ENCODE measurements at regions not wholly inside any gene's neighbourhood (a gene's known extent, or its start where the extent isn't known, plus 50 kb on each side); places are given as distances from the start of the nearest gene placed in this dataset.
A peak's percentile ranks its signal among the peaks of the same experiment; 100 is the strongest.
"Not testable (repeated sequence)": the region's sequence is repeated elsewhere in the genome, so short reads cannot be mapped to it uniquely, and the experiment has no call there.

DNA sequence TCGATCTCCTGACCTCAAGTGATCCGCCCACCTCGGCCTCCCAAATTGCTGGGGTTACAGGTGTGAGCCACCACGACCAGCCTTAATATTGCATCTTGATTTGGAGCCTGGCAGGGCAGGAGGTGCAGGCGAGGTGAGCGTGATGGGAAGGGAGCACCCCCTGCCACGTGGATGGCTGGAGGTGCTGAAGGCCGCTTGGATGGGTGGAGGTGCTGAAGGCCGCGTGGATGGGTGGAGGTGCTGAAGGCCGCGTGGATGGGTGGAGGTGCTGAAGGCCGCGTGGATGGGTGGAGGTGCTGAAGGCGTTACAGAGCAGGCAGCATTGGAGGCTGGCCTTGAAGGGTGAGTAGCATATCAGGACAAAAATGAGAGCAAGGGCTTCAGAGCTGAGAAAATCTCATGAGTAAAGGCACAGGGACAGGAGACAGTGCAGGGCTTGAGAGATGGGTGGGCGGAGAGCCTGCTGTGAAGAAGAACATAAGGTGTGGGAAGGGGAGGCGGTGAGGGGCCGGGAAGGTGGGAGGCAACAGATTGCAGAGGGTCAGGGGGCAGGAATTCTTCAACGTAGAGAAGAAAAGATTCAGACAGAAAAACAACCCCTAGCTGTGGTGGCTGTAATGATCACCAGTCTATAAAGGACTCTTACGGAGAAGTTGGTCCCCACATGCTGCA, 101.7 kb upstream of the SEC14L1 start:
- no peak for DNase-seq

DNA sequence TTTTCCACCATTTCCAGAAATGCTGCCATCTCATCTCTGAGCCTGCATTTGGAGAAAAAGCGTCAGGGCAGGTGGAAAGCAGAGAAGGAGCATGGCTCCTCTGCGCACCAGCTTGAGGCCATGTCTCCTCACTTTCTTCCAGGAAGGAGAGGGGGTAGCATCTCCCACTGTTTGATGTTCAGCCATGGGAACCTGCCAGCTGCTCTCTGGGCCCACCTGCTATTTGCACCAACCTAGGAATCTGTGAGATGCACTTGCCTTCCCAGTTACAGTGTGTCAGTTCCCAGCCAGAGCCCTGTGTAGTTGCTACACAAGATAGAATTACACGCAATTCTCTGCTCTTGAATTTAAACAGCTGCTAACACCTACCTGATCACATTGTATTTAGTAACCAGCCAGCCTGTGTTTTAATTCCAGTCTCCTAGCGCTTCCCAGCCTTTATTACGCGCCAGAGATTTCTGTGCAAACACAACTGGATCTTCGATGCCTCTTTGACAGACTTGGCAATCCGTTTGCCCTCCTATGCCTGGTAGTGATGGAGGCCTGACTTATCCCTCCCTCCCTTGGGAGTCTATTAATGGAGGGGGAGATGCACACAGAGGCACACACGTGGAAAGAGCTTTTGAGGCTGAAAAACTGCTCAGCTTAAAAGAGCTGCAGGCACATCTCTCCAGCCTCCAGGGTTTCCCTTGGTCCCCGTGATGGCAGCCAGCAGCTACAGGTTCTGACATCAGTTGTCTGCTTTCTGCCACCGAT, 98.1 kb upstream of the SEC14L1 start:
- no peak for DNase-seq

DNA sequence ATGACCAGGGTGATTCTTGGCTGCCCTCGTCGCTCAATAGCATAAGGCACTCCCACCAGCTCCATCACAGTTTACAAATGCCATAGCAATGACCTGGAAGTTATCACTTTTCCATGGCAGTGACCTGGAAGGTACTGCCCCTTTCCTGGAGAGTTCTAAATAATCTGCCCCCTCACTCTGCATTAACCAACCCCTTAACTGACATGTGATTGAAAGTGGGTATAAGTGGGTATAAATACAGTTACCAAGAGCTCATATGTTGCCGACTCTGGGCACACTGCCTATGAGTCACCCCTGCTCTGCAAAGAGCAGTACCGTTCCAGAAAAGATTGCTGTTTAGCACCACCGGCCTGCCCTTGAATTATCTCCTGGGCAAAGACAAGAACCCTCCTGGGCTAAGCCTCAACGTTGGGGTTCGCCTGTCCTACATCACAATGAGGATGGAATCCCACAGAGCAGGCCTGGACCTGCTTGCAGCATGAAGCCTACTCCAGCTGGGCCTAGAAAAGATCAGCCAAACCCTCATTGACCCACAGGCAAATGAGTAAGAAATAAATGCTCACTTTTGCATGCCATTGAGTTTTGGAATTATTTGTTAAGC, 95.2 kb upstream of the SEC14L1 start:
- no peak for DNase-seq

DNA sequence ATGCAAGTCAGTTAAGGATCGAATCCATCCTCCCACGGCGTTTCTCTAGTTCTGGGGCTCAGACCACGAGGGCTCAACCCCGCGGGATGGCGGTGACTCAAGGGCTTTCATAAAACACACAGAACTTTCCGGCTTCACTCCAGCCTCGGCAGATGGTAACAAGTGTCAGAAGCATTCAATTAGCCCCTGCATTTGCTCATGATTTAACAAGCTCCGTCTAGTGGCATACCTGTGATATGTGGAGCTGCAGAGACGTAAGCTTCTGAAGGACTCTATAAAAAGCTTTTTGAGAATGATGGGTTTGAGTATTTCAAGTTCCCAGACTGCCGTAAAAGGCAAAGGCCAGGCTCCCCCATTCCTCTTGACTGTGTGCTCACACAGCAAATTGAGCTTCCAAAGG, 91.3 kb upstream of the SEC14L1 start:
- no peak for DNase-seq

DNA sequence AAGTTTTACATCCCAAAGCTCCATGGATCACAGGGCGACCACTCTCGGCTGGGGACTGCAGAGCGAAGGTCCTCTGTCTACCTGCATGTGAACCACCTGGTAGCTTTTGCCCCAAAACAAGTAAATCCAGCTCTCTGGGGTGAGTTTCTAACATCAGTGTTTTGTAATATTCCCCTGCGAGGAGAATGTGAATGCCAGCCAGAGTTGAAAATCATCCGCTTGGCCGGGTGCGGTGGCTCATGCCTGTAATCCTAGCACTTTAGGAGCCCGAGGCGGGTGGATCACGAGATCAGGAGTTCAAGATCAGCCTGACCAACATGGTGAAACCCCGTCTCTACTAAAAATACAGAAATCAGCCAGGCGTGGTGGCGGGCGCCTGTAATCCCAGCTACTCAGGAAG, 89.9 kb upstream of the SEC14L1 start:
- DNase-seq, result not testable (repeated sequence)

DNA sequence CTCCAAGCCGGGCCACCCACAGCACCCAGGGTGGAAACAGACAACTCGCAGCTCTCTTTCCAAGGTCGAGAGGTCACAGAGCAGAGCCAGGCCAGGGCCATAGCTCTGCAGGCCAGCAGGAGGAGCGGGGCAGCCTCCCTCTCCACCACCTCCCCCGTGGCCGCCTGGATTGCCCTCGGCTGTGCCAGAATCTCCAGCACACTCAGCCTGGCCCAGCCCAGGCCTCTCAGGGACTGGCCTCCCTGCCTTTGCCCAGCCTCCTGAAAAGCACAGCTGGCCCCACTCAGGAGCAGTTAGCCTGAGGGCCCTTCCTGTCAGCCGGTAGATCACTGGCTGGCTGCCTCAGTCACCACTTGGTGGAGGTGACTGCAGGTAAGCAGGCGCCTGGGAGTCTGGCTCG, 85.8 kb upstream of the SEC14L1 start:
- peak; percentile 98 for DNase-seq

DNA sequence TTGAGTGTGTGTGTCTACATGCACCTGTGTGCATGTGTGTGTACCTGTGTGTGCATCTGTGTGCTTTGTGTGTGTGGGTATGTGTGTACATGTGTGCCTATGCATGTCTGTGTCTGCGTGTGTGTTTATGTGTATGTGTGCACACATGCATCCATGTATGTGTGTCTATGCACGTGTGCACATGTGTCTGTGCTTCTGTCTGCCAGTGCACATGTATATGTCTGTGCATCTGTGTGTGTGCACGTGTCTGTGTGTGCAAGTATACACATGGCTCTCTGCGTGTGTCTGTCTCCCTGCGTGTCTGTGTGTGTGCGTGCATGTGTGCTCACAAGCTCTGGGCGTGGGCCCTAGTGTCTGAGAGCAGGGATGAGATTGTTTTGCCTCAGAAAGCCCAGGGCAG, 85.3 kb upstream of the SEC14L1 start:
- DNase-seq, result no peak

DNA sequence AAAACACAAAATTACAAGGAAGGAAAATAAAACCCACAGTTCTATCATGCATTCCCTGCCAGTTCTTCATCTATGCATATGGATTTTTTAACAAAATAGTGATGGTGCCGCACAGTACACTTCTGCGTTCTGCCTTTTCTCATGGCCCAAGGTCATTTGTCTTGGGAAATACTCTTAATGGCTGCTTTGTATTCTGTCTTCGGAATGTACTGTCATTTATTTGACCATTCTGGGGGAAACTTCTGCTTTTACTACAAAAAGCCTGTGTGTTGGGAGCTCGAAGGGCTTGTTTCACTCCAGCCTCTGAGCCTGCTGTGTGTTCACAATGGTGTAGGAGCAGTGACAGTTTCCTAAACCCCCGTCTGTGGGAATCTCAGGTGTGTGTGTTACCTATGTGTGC, 82.8 kb upstream of the SEC14L1 start:
- no peak for DNase-seq

DNA sequence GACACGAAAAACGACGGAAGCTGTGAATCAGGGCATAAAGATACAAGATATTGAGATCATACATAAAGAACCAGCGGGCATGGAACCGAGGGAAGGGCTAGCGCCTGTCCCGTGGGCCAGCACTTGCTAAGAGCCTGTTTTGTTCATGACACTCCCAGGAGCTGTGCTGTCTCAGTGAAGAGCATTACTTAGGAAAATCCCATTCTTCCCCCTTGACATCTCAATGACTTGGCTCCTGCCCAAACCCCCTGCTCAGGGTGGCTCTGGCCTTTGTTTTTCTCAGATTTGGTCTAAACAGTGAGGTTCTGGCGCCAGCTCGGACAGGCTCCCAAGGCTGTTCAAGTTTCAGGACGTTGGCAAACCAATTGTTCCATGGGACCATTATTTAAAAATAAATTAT, 79.1 kb upstream of the SEC14L1 start:
- DNase-seq, result no peak

DNA sequence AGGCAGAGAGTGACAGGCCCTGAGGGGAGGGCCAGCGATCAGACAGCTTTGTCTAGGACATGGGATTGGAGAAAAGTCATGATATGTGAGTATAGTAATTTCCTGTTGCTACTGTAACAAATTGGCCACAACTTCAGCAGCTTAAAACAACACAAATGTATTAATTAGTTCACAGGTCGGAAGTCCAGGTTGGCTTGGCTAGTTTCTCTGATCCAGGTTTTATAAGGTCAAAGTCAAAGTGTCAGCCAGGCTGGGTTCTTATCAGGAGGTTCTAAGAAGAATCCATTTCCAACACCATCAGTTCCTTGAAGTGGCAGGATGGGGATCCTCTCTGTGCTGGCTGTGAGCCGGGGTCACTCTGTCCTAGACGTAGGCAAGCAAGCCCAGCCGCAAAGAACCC, 76.2 kb upstream of the SEC14L1 start:
- DNase-seq, result no peak

DNA sequence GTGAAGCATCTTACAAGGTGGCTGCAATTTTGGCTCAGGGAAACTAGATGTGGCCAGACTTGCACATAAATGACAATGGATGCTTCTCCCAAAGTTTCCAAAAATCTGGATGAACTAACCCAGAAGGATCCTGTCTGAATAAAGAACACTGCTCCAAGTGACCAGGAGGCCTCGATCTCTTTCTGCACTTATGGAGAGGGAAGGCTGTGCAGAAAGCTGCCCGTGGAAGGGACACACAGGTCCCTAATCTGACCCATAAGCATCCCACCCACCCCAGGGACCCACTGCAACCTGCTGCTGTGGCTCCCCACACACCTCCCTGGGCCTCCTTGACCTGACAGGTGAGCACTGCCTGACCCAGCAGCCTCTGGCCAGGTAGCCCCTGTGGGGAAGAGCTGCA, 74.6 kb upstream of the SEC14L1 start:
- no peak for DNase-seq

DNA sequence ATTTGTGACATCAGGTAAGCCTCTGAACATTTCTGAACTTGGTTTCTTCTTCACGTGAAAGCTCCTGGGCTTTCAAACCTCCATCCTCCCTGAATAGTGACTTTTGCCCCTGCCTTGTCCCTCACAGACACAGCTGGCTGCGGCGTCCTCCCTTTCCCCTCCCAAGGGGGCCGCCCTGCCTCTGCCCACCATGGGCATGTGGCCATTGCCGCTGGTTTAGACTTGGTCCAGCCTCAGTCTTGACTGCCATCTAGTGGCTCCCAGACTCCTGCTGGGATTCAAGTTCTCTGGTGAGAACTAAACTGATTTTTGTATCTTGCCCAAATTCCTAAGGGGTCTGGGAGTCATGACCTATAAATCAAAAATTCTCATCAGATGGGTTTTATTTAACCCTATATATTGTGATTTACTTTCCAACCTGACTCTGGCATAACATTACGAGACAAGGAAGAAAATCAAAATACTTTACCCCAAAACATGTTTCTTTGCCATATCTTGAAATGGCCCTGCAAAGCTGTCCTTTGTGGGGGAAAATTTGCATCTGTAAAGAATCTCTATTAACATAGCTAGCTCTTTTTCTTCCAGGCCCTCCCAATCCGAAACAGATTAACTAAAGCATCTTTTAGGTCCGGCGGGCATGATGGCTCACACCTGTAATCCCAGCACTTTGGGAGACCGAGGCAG, 73.9 kb upstream of the SEC14L1 start:
- peak; percentile 87 for DNase-seq

DNA sequence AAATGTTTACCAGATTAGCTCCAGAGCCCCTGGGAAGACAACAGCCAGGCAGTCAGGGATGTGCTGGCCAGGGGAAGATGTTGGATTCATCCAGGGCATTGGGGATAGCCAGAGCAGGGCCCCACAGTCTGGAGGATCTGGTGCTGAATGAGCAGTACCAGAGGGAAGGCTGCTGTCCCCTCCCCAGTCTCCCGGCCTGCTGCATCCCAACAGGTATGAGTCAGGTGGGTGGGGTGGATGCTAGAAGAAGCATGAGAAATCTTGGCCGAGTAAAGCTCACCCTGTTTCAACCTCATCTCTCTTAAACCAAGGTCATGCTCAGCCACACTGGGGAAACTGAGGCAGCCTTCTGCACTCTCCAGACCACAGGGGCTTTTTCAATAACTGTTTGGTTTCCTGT, 71.9 kb upstream of the SEC14L1 start:
- DNase-seq, result peak; percentile 71

DNA sequence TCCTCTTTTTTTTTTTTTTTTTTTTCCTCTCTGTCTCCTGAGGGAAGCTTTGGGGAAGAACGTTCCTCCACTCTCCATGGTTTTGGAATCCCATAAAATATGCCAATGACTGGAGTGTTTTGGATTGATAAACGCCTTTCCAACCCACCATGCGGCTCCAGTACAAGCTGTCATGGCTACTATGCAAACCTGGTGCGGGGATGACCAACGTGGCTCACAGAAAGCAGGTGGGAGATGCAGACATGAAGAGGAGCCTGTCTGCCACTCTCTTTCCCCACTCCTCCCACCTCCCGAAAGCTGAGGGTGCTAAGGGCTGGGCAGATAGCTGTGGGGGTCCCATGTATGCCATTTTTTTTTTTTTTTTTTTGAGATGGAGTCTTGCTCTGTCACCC, 69.9 kb upstream of the SEC14L1 start:
- no peak for DNase-seq

DNA sequence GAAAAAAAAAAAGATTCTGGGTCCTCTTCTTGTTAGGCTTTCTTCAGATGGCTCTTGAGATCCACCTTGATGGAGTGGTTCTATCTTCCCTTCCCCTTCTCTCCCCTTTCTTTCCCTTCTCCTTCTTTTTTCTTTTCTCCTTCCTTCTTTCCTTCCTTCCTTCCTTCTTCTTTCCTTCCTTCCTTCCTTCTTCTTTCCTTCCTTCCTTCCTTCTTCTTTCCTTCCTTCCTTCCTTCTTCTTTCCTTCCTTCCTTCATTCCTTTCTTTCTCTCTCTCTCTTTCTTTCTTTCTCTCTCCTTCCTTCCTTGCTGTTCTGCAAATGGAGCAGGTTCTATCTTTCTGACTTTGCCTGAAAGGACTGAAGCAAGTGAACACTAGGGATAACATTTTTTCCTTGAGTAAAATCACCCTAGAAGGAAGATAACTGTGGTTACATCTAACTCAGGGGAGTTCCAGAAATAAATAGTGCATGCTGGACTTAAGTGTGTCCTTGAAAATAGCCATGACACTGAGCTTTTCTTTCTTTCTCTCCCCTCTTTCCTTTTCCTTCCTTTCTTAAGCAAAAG, 68.8 kb upstream of the SEC14L1 start:
- DNase-seq, result no peak

DNA sequence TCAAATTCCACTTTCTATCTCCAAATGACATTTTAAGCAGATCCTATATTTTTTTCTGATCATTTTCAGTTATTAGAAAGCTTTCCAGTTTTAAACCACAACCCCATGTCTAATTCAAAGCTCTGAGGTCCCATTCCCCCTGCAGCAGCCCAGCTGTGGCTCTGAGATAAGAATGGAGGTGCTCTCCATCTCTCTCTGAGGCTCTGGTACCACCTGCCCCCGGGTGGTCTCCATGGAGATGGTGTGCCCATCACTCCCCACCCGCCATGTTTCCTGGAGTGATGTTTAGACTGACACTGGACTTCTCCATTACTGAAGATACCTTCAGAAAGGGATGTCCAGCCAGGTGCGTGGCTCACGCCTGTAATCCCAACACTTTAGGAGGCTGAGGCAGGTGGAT, 68.1 kb upstream of the SEC14L1 start:
- no peak for DNase-seq

DNA sequence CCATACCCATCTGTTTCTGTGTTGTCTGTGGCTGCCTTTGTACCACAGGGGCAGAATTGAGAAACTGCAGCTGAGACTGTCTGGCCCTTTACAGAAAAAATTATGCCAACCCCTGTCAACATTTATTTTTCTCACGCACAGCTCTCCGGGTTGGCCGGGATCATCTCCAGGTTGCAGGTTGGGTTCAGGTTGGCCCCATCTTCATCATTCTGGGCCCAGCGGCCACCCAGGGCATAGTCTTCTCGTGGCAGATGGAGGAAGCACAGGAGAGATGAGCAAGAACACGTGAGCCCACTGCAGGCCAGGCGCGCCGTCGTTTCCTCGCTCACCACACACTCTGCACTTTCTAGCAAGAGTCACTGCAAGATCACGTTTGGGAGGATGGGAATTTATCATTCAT, 66.1 kb upstream of the SEC14L1 start:
- no peak for DNase-seq

DNA sequence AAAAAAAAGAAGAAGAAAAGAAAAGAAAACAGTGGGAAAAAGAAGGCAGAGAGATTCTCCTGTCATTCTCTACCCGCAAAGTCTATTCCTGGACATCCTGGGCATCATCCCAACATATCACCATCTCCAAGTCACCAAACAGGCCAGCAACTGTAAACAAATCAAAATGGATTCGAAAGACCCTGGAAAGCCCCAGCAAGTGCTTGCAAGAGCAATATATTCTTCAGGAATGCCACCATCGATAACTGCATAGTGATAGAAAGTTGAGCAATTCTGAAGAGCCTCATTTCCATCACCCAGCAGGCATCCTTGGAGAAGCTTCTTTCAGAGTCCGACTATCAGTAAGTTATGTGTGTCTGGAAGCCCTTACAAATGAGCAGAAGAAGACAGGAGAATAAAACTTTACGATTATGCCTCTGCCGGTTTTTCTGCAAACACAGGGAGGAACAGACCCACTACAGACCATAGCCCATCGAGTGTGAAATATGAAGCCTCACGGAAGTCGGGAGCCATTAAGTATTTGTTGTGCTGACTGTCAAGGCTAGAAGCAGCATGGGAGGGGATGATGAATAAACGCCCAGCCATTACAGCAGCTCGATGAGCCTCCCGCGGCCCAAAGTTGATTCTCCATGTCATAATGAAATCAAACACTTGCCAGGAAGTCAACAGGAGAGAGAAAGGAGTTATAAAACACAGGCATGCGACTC, 64.5 kb upstream of the SEC14L1 start:
- DNase-seq, result no peak

DNA sequence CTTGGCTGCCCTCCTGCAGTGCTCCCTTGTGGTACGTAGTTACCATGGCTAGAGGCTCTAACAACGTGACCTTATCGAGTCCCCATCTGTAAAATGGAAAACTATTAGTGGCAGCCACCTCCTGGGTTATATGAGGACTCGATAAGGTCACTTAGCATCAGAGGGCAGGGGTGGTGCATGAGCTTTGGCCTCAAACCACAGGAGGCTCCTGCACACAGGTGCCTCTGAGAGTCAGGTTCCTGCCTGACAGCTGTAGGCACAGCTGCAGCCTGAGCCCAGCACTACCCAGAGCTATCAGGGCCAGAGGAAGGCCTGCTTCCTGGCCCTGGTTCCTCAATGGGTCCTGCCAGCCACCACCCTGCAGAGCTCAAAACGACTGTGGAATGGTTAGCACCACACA, 57.2 kb upstream of the SEC14L1 start:
- DNase-seq, result no peak

DNA sequence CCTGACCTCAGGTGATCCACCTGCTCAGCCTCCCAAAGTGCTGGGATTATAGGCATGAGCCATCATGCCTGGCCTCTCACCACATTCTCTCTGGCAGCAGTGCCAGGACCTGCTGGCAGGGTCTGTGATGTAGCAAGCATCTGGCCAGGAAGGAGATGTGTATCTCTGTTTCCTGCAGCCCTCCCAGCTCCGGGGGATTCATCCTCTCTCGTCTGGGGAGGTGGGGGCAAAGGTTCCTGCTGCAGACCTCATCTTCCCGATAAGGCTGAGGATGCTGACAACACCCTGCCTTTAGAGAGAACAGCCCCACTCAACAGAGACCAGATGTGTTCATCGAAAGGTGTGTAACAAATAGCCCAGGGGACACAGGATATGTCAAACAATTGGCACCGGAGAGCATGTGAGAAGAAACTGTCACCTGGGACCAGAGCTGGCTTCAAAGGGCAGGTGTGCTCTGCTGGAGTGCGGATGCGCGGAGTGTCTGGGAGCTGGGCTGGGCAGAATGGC, 54.8 kb upstream of the SEC14L1 start:
- no peak for DNase-seq

DNA sequence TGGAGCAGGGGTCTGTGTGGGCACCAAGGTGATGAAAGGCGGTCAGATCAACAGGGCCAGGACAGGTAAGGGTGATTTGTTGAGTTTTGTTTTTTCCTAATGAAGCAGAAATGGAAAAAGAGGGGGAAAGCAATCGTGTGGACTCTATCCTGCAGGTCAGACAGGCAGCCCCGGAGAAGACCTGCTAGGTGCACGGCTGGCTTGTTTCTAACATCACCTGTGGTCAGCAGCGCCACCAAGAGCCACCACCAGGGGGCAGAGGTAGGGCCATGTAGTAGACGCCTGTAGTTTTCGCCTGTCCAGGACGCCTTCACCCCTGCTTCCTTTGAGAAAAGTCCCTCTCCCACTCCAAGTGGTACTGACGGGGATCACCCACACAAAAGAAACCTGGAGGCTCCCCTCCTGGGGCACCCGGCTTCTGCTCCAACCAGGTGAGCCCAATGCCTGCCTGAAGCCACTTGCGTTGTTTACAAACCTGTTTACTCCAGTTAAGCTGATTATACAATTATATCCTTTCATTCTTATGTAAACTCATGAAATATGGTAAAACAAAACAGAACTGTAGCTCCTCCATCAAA, 54.2 kb upstream of the SEC14L1 start:
- peak; percentile 96 for DNase-seq
